Endothelial cell of hepatic sinusoid (primary cell): ENCODE measurements at regions not wholly inside any gene's neighbourhood (a gene's known extent, or its start where the extent isn't known, plus 50 kb on each side); places are given as distances from the start of the nearest gene placed in this dataset.

Experiments
- in situ Hi-C: cut with HindIII; loops from 2 replicates; pipeline ENCODE4 v1.10.0; 2017; ENCODE audit warnings: low sequenced_read_pairs

- in situ Hi-C loops = no loop called here
These were observed 850.2 kb upstream of the CELF4 start for GRCh38 chr18:38415811-38416210.

GRCh38 chr18:38413193-38413592 lies 847.6 kb upstream of the CELF4 start:
- in situ Hi-C loops = no loop called here

GRCh38 chr18:38406607-38407006 lies 841.0 kb upstream of the CELF4 start:
- in situ Hi-C loops = no loop called here

- in situ Hi-C loops = no loop called here
These were observed 836.9 kb upstream of the CELF4 start for GRCh38 chr18:38402509-38402908.

GRCh38 chr18:38397094-38397493 lies 831.5 kb upstream of the CELF4 start:
- in situ Hi-C loops = no loop called here

GRCh38 chr18:38386146-38386545 lies 820.5 kb upstream of the CELF4 start:
- in situ Hi-C loops = no loop called here

GRCh38 chr18:38369772-38370690 lies 804.4 kb upstream of the CELF4 start:
- in situ Hi-C loops = no loop called here

- in situ Hi-C loops = no loop called here
These were observed 803.3 kb upstream of the CELF4 start for GRCh38 chr18:38368886-38369285.

- in situ Hi-C loops = no loop called here
These were observed 802.6 kb upstream of the CELF4 start for GRCh38 chr18:38368246-38368645.

- in situ Hi-C loops = no loop called here
These were observed 801.9 kb upstream of the CELF4 start for GRCh38 chr18:38367473-38367872.

- in situ Hi-C loops = no loop called here
These were observed 796.7 kb upstream of the CELF4 start for GRCh38 chr18:38362286-38362792.

- in situ Hi-C loops = no loop called here
These were observed 793.4 kb upstream of the CELF4 start for GRCh38 chr18:38358805-38359657.

- in situ Hi-C loops = no loop called here
These were observed 787.6 kb upstream of the CELF4 start for GRCh38 chr18:38353149-38353548.

- in situ Hi-C loops = no loop called here
These were observed 784.5 kb upstream of the CELF4 start for GRCh38 chr18:38350141-38350540.

- in situ Hi-C loops = no loop called here
These were observed 765.0 kb upstream of the CELF4 start for GRCh38 chr18:38330573-38330972.

- in situ Hi-C loops = no loop called here
These were observed 763.5 kb upstream of the CELF4 start for GRCh38 chr18:38329145-38329544.

GRCh38 chr18:38322206-38322605 lies 756.6 kb upstream of the CELF4 start:
- in situ Hi-C loops = no loop called here

- in situ Hi-C loops = no loop called here
These were observed 755.7 kb upstream of the CELF4 start for GRCh38 chr18:38321262-38321661.

GRCh38 chr18:38318416-38318815 lies 752.8 kb upstream of the CELF4 start:
- in situ Hi-C loops = no loop called here

- in situ Hi-C loops = no loop called here
These were observed 748.2 kb upstream of the CELF4 start for GRCh38 chr18:38313831-38314230.

GRCh38 chr18:38312532-38312931 lies 746.9 kb upstream of the CELF4 start:
- in situ Hi-C loops = no loop called here

- in situ Hi-C loops = no loop called here
These were observed 745.3 kb upstream of the CELF4 start for GRCh38 chr18:38310936-38311335.
